NK-92 treated with Interleukin-12 subunit alpha and Interleukin-12 subunit beta, amount 100 ng/mL, for 24 hours (cell line): ENCODE measurements at regions not wholly inside any gene's neighbourhood (a gene's known extent, or its start where the extent isn't known, plus 50 kb on each side); places are given as distances from the start of the nearest gene placed in this dataset.

Experiments used
- DNase-seq: peaks from one replicate; lab custom pipeline; 2025; lab: John Stamatoyannopoulos, UW

GRCh38 chr16:85390511-85391174 lies 222.5 kb upstream of the GSE1 start:
- DNase-seq, result no peak

- no peak for DNase-seq
Measured at GRCh38 chr16:85391175-85391707, 221.9 kb upstream of the GSE1 start.

GRCh38 chr16:85391769-85392583 lies 221.1 kb upstream of the GSE1 start:
- DNase-seq, result no peak

- no peak for DNase-seq
Measured at GRCh38 chr16:85392756-85393673, 220.1 kb upstream of the GSE1 start.

GRCh38 chr16:85393674-85394451 lies 219.3 kb upstream of the GSE1 start:
- DNase-seq, result no peak

GRCh38 chr16:85394456-85395206 lies 218.5 kb upstream of the GSE1 start:
- no peak for DNase-seq

GRCh38 chr16:85395207-85395912 lies 217.8 kb upstream of the GSE1 start:
- DNase-seq, result no peak

- DNase-seq, result no peak
Measured at GRCh38 chr16:85395913-85396878, 216.9 kb upstream of the GSE1 start.

- no peak for DNase-seq
Measured at GRCh38 chr16:85396879-85397871, 215.9 kb upstream of the GSE1 start.

GRCh38 chr16:85398050-85398451 lies 215.1 kb upstream of the GSE1 start:
- no peak for DNase-seq

- DNase-seq, result no peak
Measured at GRCh38 chr16:85398688-85399582, 214.2 kb upstream of the GSE1 start.

GRCh38 chr16:85399583-85400284 lies 213.4 kb upstream of the GSE1 start:
- no peak for DNase-seq

GRCh38 chr16:85400305-85401205 lies 212.6 kb upstream of the GSE1 start:
- no peak for DNase-seq

- no peak for DNase-seq
Measured at GRCh38 chr16:85401370-85401916, 211.7 kb upstream of the GSE1 start.
